Loucy (cell line): ENCODE measurements at regions not wholly inside any gene's neighbourhood (a gene's known extent, or its start where the extent isn't known, plus 50 kb on each side); places are given as distances from the start of the nearest gene placed in this dataset.

Experiments used
- H2AFZ ChIP-seq: fragments of 200-600 bp; sonication (generic); 2 replicates; pipeline ENCODE4 v1.6.0; 2016; ENCODE audit warnings: antibody characterized with exemption, mild to moderate bottlenecking, low read length, moderate library complexity
- H3F3A ChIP-seq: fragments of 200-600 bp; 2 replicates; pipeline ENCODE4 v1.6.0; 2016; ENCODE audit warnings: antibody characterized with exemption, low read depth, mild to moderate bottlenecking
- H3K27me3 ChIP-seq: fragments of 200-600 bp; sonication (generic); 2 replicates; pipeline ENCODE4 v1.6.1; 2014; ENCODE audit warnings: low read length, mild to moderate bottlenecking; ENCODE audit not compliant: insufficient read depth, poor library complexity, severe bottlenecking
- H3K36me3 ChIP-seq: fragments of 200-600 bp; sonication (generic); 2 replicates; pipeline ENCODE4 v1.6.1; 2016; ENCODE audit warnings: low read length; ENCODE audit not compliant: insufficient read depth
- H3K4me1 ChIP-seq: fragments of 200-600 bp; sonication (generic); 2 replicates; pipeline ENCODE4 v1.5.1; 2014; ENCODE audit warnings: low read length, mild to moderate bottlenecking; ENCODE audit not compliant: insufficient read depth, poor library complexity, severe bottlenecking
- H3K4me2 ChIP-seq: fragments of 200-600 bp; sonication (generic); 2 replicates; pipeline ENCODE4 v1.6.0; 2014; ENCODE audit warnings: antibody characterized with exemption, low read length, low read depth, mild to moderate bottlenecking; ENCODE audit not compliant: poor library complexity, severe bottlenecking
- H3K4me3 ChIP-seq: fragments of 200-600 bp; sonication (generic); 2 replicates; pipeline ENCODE4 v1.5.1; 2014; ENCODE audit warnings: low read length, mild to moderate bottlenecking, mixed read lengths; ENCODE audit not compliant: poor library complexity, severe bottlenecking
- H3K79me2 ChIP-seq: fragments of 200-600 bp; sonication (generic); 2 replicates; pipeline ENCODE4 v1.6.1; 2014; ENCODE audit warnings: low read length; ENCODE audit not compliant: insufficient read depth
- H3K9ac ChIP-seq: fragments of 200-600 bp; sonication (generic); 2 replicates; pipeline ENCODE4 v1.6.0; 2014; ENCODE audit warnings: mild to moderate bottlenecking, low read depth, low read length, moderate library complexity; ENCODE audit not compliant: poor library complexity, severe bottlenecking
- H3K9me2 ChIP-seq: fragments of 200-600 bp; sonication (generic); replicated peaks from 2 replicates; pipeline ENCODE4 v1.6.1; 2016; ENCODE audit warnings: low read depth, low read length, mixed read lengths
- H3K9me3 ChIP-seq: fragments of 200-600 bp; sonication (generic); 2 replicates; pipeline ENCODE4 v1.6.1; 2014; ENCODE audit warnings: mild to moderate bottlenecking, antibody characterized with exemption, low read length, low read depth; ENCODE audit not compliant: insufficient read depth
- H4K20me1 ChIP-seq: fragments of 200-600 bp; sonication (generic); 2 replicates; pipeline ENCODE4 v1.6.0; 2014; ENCODE audit warnings: antibody characterized with exemption, low read length, mild to moderate bottlenecking; ENCODE audit not compliant: insufficient read depth, poor library complexity, severe bottlenecking
- CTCF ChIP-seq: fragments of 200-600 bp; sonication (generic); conservative IDR thresholded peaks from 2 replicates; pipeline ENCODE4 v1.5.1; 2014; ENCODE audit warnings: mild to moderate bottlenecking, antibody characterized with exemption, low read length
- EZH2phosphoT487 ChIP-seq: fragments of 200-600 bp; IDR thresholded peaks from 2 replicates; pipeline ENCODE4 v1.6.1; 2018; ENCODE audit warnings: antibody characterized with exemption, mild to moderate bottlenecking, moderate library complexity, borderline replicate concordance

- no peaks in the 10 kb centered on the region for H3K27me3 ChIP-seq
- TF ChIP-seq EZH2phosphoT487: no peak
- TF ChIP-seq CTCF: no peak
- H3K9me3 ChIP-seq: no peaks in the 10 kb centered on the region
- H3F3A ChIP-seq: no peaks in the 10 kb centered on the region
- no peak overlapping the region for H2AFZ ChIP-seq
- H3K79me2 ChIP-seq: no peaks in the 10 kb centered on the region
- no peak overlapping the region for H3K4me3 ChIP-seq
- H3K9ac ChIP-seq: no peak overlapping the region
- no peaks in the 10 kb centered on the region for H4K20me1 ChIP-seq
- no peak overlapping the region for H3K4me2 ChIP-seq
- H3K9me2 ChIP-seq: no peaks in the 10 kb centered on the region
- no peaks in the 10 kb centered on the region for H3K36me3 ChIP-seq
- no peaks in the 10 kb centered on the region for H3K4me1 ChIP-seq
These were observed 479.5 kb downstream of the ZWINT start for GRCh38 chr10:55881588-55881987.

- TF ChIP-seq EZH2phosphoT487 (no peak), CTCF (no peak)
- Histone ChIP-seq H3K4me3 (no peak overlapping the region), H3K79me2 (no peaks in the 10 kb centered on the region), H3K4me1 (no peaks in the 10 kb centered on the region), H3K27me3 (no peaks in the 10 kb centered on the region), H2AFZ (no peak overlapping the region), H3K9me2 (no peaks in the 10 kb centered on the region), H3F3A (no peaks in the 10 kb centered on the region), H3K9ac (no peak overlapping the region), H3K4me2 (no peak overlapping the region), H3K36me3 (no peaks in the 10 kb centered on the region), H4K20me1 (no peaks in the 10 kb centered on the region), H3K9me3 (no peaks in the 10 kb centered on the region)
These were observed 487.6 kb downstream of the ZWINT start for GRCh38 chr10:55873485-55873884.

- Histone ChIP-seq H3K9ac (no peak overlapping the region), H3K36me3 (no peaks in the 10 kb centered on the region), H3K4me2 (no peak overlapping the region), H2AFZ (no peak overlapping the region), H3K79me2 (no peaks in the 10 kb centered on the region), H3K4me1 (no peaks in the 10 kb centered on the region), H3K9me2 (no peaks in the 10 kb centered on the region), H3K4me3 (no peak overlapping the region), H3K9me3 (no peaks in the 10 kb centered on the region), H4K20me1 (no peaks in the 10 kb centered on the region), H3K27me3 (no peaks in the 10 kb centered on the region), H3F3A (no peaks in the 10 kb centered on the region)
- TF ChIP-seq CTCF: no peak
- no peak for TF ChIP-seq EZH2phosphoT487
These were observed 490.9 kb downstream of the ZWINT start for GRCh38 chr10:55870186-55870585.
